HEK293 (cell line): ENCODE measurements at regions not wholly inside any gene's neighbourhood (a gene's known extent, or its start where the extent isn't known, plus 50 kb on each side); places are given as distances from the start of the nearest gene placed in this dataset.

Source experiments
- CTCF ChIP-seq: fragments of 450-650 bp; formaldehyde crosslinking; IDR thresholded peaks from 2 replicates; pipeline ENCODE4 v1.5.1; 2016; ENCODE audit warnings: missing biosample characterization, missing genetic modification characterization
- FEZF1 ChIP-seq: fragments of 450-650 bp; formaldehyde crosslinking; IDR thresholded peaks from 2 replicates; pipeline ENCODE4 v1.5.1; 2016; ENCODE audit warnings: missing biosample characterization, missing genetic modification characterization
- MEIS1 ChIP-seq: sonication (generic); formaldehyde crosslinking; IDR thresholded peaks from 2 replicates; pipeline ENCODE4 v1.8.1; 2022; ENCODE audit warnings: missing genetic modification reagents, mild to moderate bottlenecking, borderline replicate concordance
- MZF1 ChIP-seq: fragments of 450-650 bp; formaldehyde crosslinking; IDR thresholded peaks from 2 replicates; pipeline ENCODE4 v1.5.1; 2017; ENCODE audit warnings: missing biosample characterization, missing genetic modification characterization, borderline replicate concordance
- SCRT2 ChIP-seq: fragments of 450-650 bp; formaldehyde crosslinking; IDR thresholded peaks from 2 replicates; pipeline ENCODE4 v1.5.1; 2016; ENCODE audit warnings: missing biosample characterization, missing genetic modification characterization
- TCF7L2 ChIP-seq: IDR thresholded peaks from 2 replicates; pipeline ENCODE4 v1.6.1; 2011; ENCODE audit warnings: low read depth, mild to moderate bottlenecking, inconsistent platforms, low read length, moderate library complexity, borderline replicate concordance
- ZNF114 ChIP-seq: fragments of 450-650 bp; formaldehyde crosslinking; IDR thresholded peaks from 2 replicates; pipeline ENCODE4 v1.5.0; 2017; ENCODE audit warnings: missing biosample characterization, missing genetic modification characterization
- ZNF133 ChIP-seq: fragments of 450-650 bp; formaldehyde crosslinking; IDR thresholded peaks from 2 replicates; pipeline ENCODE4 v1.5.1; 2016; ENCODE audit warnings: missing biosample characterization, missing genetic modification characterization
- ZNF174 ChIP-seq: fragments of 450-650 bp; formaldehyde crosslinking; IDR thresholded peaks from 2 replicates; pipeline ENCODE4 v1.5.0; 2017; ENCODE audit warnings: missing biosample characterization, mild to moderate bottlenecking, missing genetic modification characterization
- ZNF175 ChIP-seq: fragments of 450-650 bp; formaldehyde crosslinking; IDR thresholded peaks from 2 replicates; pipeline ENCODE4 v1.5.1; 2016; ENCODE audit warnings: missing biosample characterization, missing genetic modification characterization
- ZNF274 ChIP-seq, 2 experiments: fragments of 200-500 bp in 1 of 2; fragments of 450-650 bp in 1 of 2; sonication (Bioruptor generic) in 1 of 2; formaldehyde crosslinking in 1 of 2; IDR thresholded peaks; 2 replicates each; pipeline versions ENCODE4 v1.5.1 to v1.6.1; 2014 to 2016; ENCODE audit warnings: borderline replicate concordance in 1 of 2, inconsistent platforms in 1 of 2, low read length in 1 of 2, missing biosample characterization in 1 of 2, missing genetic modification characterization in 1 of 2
- ZNF423 ChIP-seq: fragments of 450-650 bp; formaldehyde crosslinking; IDR thresholded peaks from 2 replicates; pipeline ENCODE4 v1.5.1; 2016; ENCODE audit warnings: missing biosample characterization, missing genetic modification characterization
- ZNF426 ChIP-seq: fragments of 450-650 bp; formaldehyde crosslinking; IDR thresholded peaks from 2 replicates; pipeline ENCODE4 v1.5.1; 2017; ENCODE audit warnings: missing biosample characterization, missing genetic modification characterization, mild to moderate bottlenecking, inconsistent platforms, moderate library complexity
- ZNF596 ChIP-seq: fragments of 450-650 bp; IDR thresholded peaks from 2 replicates; pipeline ENCODE4 v1.5.0; 2018; ENCODE audit warnings: missing biosample characterization, mild to moderate bottlenecking, missing genetic modification characterization, moderate library complexity

- TF ChIP-seq TCF7L2 (no peak), ZNF426 (tag by site-specific recombination) (no peak), CTCF (tag by site-specific recombination) (no peak), ZNF596 (tag by site-specific recombination) (no peak), ZNF133 (tag by site-specific recombination) (no peak), MZF1 (tag by site-specific recombination) (no peak), FEZF1 (tag by site-specific recombination) (no peak), ZNF423 (tag by site-specific recombination) (no peak), ZNF175 (no peak), MEIS1 (CRISPR knock-in tag) (no peak), ZNF174 (tag by site-specific recombination) (no peak), SCRT2 (tag by site-specific recombination) (no peak), ZNF114 (tag by site-specific recombination) (no peak), ZNF274 (IDR thresholded peaks at IDR 0.05; ENCODE audit: low read length) (no peak), ZNF274 (tag by site-specific recombination; IDR thresholded peaks at IDR 0.05; ENCODE audit: borderline replicate concordance) (no peak)
Observed at GRCh38 chr3:102536456-102536855, 101.6 kb downstream of the ZPLD1 start.
